GM10248 (cell line): ENCODE measurements at regions not wholly inside any gene's neighbourhood (a gene's known extent, or its start where the extent isn't known, plus 50 kb on each side); places are given as distances from the start of the nearest gene placed in this dataset.

Experiments used
- CTCF ChIA-PET: fragments of 300-600 bp; sonication (Branson Sonifier 250); formaldehyde crosslinking; extraction: SDS; loops from one replicate; lab custom pipeline; 2021; ENCODE audit warnings: antibody characterized with exemption; lab: Yijun Ruan, JAX
- POLR2A ChIA-PET: fragments of 350-650 bp; sonication (Branson Sonifier 250); formaldehyde crosslinking; extraction: SDS; loops from one replicate; lab custom pipeline; 2020; ENCODE audit warnings: antibody characterized with exemption; lab: Yijun Ruan, JAX
- DNase-seq: peaks from one replicate; pipeline ENCODE4 v3.0.0; 2012; ENCODE audit errors: extremely low spot score
- CTCF ChIP-seq: IDR thresholded peaks from 2 replicates; pipeline ENCODE4 v1.5.1; 2012; ENCODE audit warnings: mild to moderate bottlenecking, low read depth; ENCODE audit errors: extremely low read depth, missing control alignments, control extremely low read depth

GRCh38 chr6:9420316-9421015, 985.1 kb upstream of the SLC35B3 start:
- POLR2A ChIA-PET, result no interaction called here
- CTCF ChIA-PET, result no interaction called here
- no peak for TF ChIP-seq CTCF
- DNase-seq, result no peak

GRCh38 chr6:9417400-9417799, 982.1 kb upstream of the SLC35B3 start:
- ChIA-PET POLR2A (no interaction called here), CTCF (interaction anchor here (1.3 kb wide), 1 partner anchor 11 kb away, joined by 3 read pairs; no protein-coding TSS in a partner anchor)
- TF ChIP-seq CTCF, result no peak
- no peak for DNase-seq

- TF ChIP-seq CTCF, result peak; percentile 48
- DNase-seq, result peak; percentile 25
- CTCF ChIA-PET, result interaction anchor here (0.7 to 1.6 kb wide), 7 partner anchors 9 to 69 kb away, joined by 3 to 6 read pairs (median 3); no protein-coding TSS in a partner anchor
- POLR2A ChIA-PET, result no interaction called here
These were observed 977.7 kb upstream of the SLC35B3 start for GRCh38 chr6:9412951-9413559.

- ChIA-PET CTCF (interaction anchor here (1.0 to 1.4 kb wide), 2 partner anchors 14 to 15 kb away, joined by 3 to 5 read pairs; no protein-coding TSS in a partner anchor), POLR2A (no interaction called here)
- TF ChIP-seq CTCF, result no peak
- no peak for DNase-seq
These were observed 973.8 kb upstream of the SLC35B3 start for GRCh38 chr6:9409126-9409525.

GRCh38 chr6:9408402-9409117, 973.2 kb upstream of the SLC35B3 start:
- CTCF ChIA-PET, result interaction anchor here (1.0 to 1.4 kb wide), 2 partner anchors 14 to 15 kb away, joined by 3 to 5 read pairs; no protein-coding TSS in a partner anchor
- POLR2A ChIA-PET, result no interaction called here
- no peak for DNase-seq
- TF ChIP-seq CTCF, result no peak

GRCh38 chr6:9405825-9406224, 970.5 kb upstream of the SLC35B3 start:
- TF ChIP-seq CTCF, result no peak

More at GRCh38 chr6:9405825-9406224, 970.5 kb upstream of the SLC35B3 start:
- ChIA-PET POLR2A (no interaction called here), CTCF (no interaction called here)
- DNase-seq, result no peak
